Neural cell (in vitro differentiated cells): ENCODE measurements at regions not wholly inside any gene's neighbourhood (a gene's known extent, or its start where the extent isn't known, plus 50 kb on each side); places are given as distances from the start of the nearest gene placed in this dataset.

Experiments
- H2AFZ ChIP-seq: fragments of 200-600, 300-800 bp; sonication (generic), shearing (Covaris generic); 2 replicates; pipeline ENCODE4 v1.6.0; 2014; ENCODE audit warnings: low read depth, mild to moderate bottlenecking, antibody characterized with exemption, low read length, moderate library complexity
- H3F3A ChIP-seq: fragments of 200-600 bp; shearing (Covaris generic); 2 replicates; pipeline ENCODE4 v1.6.1; 2016; ENCODE audit warnings: mild to moderate bottlenecking, moderate library complexity, mixed read lengths, antibody characterized with exemption, low read length; ENCODE audit not compliant: insufficient read depth, poor library complexity, severe bottlenecking
- H3K27ac ChIP-seq: fragments of 200-600, 300-800 bp; sonication (generic), shearing (Covaris generic); 2 replicates; pipeline ENCODE4 v1.5.1; 2014; ENCODE audit warnings: mild to moderate bottlenecking, low read length, moderate library complexity
- H3K27me3 ChIP-seq: fragments of 300-800, 200-600 bp; sonication (generic), shearing (Covaris generic); 2 replicates; pipeline ENCODE4 v1.6.0; 2014; ENCODE audit warnings: mild to moderate bottlenecking, low read depth, low read length, moderate library complexity; ENCODE audit not compliant: insufficient read depth
- H3K36me3 ChIP-seq: fragments of 300-800, 200-600 bp; sonication (generic), shearing (Covaris generic); 2 replicates; pipeline ENCODE4 v1.5.1; 2014; ENCODE audit warnings: mild to moderate bottlenecking, antibody characterized with exemption, low read length, moderate library complexity; ENCODE audit not compliant: insufficient read depth
- H3K4me2 ChIP-seq: fragments of 300-800, 200-600 bp; sonication (generic), shearing (Covaris generic); 2 replicates; pipeline ENCODE4 v1.6.0; 2014; ENCODE audit warnings: mild to moderate bottlenecking, low read length
- H3K4me3 ChIP-seq: fragments of 300-800, 200-600 bp; sonication (generic), shearing (Covaris generic); 2 replicates; pipeline ENCODE4 v1.5.1; 2014; ENCODE audit warnings: mild to moderate bottlenecking, low read length, moderate library complexity
- H3K79me2 ChIP-seq: fragments of 200-600 bp; shearing (Covaris generic); replicated peaks from 2 replicates; pipeline ENCODE4 v1.6.0; 2014; ENCODE audit warnings: mild to moderate bottlenecking, low read length, moderate library complexity; ENCODE audit not compliant: insufficient read depth
- H3K9ac ChIP-seq: fragments of 300-800, 200-600 bp; sonication (generic), shearing (Covaris generic); 2 replicates; pipeline ENCODE4 v1.6.1; 2016; ENCODE audit warnings: mild to moderate bottlenecking, low read length, mixed read lengths
- H3K9me2 ChIP-seq: fragments of 200-600 bp; shearing (Covaris generic); 2 replicates; pipeline ENCODE4 v1.6.1; 2016; ENCODE audit warnings: mild to moderate bottlenecking, low read length, mixed read lengths; ENCODE audit not compliant: insufficient read depth
- H3K9me3 ChIP-seq: fragments of 200-600, 300-800 bp; sonication (generic), shearing (Covaris generic); 2 replicates; pipeline ENCODE4 v1.6.1; 2016; ENCODE audit warnings: mild to moderate bottlenecking, mixed run types, low read length, moderate library complexity, mixed read lengths
- H4K20me1 ChIP-seq: fragments of 200-600 bp; shearing (Covaris generic); 2 replicates; pipeline ENCODE4 v1.6.1; 2016; ENCODE audit warnings: mild to moderate bottlenecking, mixed run types; ENCODE audit not compliant: insufficient read depth
- EP300 ChIP-seq: fragments of 450-650 bp; conservative IDR thresholded peaks from 2 replicates; pipeline ENCODE4 v1.6.1; 2014; ENCODE audit warnings: antibody characterized with exemption, mild to moderate bottlenecking, moderate library complexity; ENCODE audit not compliant: poor library complexity, severe bottlenecking
- EZH2 ChIP-seq: fragments of 200-600, 300-800 bp; shearing (Covaris generic), sonication (generic); IDR thresholded peaks from 2 replicates; pipeline ENCODE4 v1.6.1; 2014; ENCODE audit warnings: antibody characterized with exemption, low read length, borderline replicate concordance, mild to moderate bottlenecking; ENCODE audit not compliant: insufficient read depth, poor library complexity, severe bottlenecking
- MXI1 ChIP-seq: fragments of 450-650 bp; conservative IDR thresholded peaks from 2 replicates; pipeline ENCODE4 v1.6.1; 2014; ENCODE audit warnings: antibody characterized with exemption, mild to moderate bottlenecking; ENCODE audit not compliant: poor library complexity, severe bottlenecking
- POLR2AphosphoS5 ChIP-seq: IDR thresholded peaks from 2 replicates; pipeline ENCODE4 v1.6.1; 2012
- RAD21 ChIP-seq: fragments of 450-650 bp; conservative IDR thresholded peaks from 2 replicates; pipeline ENCODE4 v1.6.1; 2014; ENCODE audit warnings: antibody characterized with exemption, mild to moderate bottlenecking, moderate library complexity
- SMC3 ChIP-seq: fragments of 450-650 bp; conservative IDR thresholded peaks from 2 replicates; pipeline ENCODE4 v1.6.1; 2014; ENCODE audit warnings: antibody characterized with exemption, mild to moderate bottlenecking, moderate library complexity; ENCODE audit not compliant: poor library complexity
- TAF1 ChIP-seq: IDR thresholded peaks from 2 replicates; pipeline ENCODE4 v1.6.1; 2012; ENCODE audit warnings: low read depth
- TF ChIP-seq, protein P1 (sequence below): IDR thresholded peaks from 2 replicates; pipeline ENCODE4 v1.6.1; 2012; ENCODE audit warnings: borderline replicate concordance
- TF ChIP-seq, protein P2 (sequence below): fragments of 450-650 bp; IDR thresholded peaks from 2 replicates; pipeline ENCODE4 v1.5.1; 2014; ENCODE audit warnings: antibody characterized with exemption, mild to moderate bottlenecking, moderate library complexity; ENCODE audit not compliant: poor library complexity, severe bottlenecking

DNA sequence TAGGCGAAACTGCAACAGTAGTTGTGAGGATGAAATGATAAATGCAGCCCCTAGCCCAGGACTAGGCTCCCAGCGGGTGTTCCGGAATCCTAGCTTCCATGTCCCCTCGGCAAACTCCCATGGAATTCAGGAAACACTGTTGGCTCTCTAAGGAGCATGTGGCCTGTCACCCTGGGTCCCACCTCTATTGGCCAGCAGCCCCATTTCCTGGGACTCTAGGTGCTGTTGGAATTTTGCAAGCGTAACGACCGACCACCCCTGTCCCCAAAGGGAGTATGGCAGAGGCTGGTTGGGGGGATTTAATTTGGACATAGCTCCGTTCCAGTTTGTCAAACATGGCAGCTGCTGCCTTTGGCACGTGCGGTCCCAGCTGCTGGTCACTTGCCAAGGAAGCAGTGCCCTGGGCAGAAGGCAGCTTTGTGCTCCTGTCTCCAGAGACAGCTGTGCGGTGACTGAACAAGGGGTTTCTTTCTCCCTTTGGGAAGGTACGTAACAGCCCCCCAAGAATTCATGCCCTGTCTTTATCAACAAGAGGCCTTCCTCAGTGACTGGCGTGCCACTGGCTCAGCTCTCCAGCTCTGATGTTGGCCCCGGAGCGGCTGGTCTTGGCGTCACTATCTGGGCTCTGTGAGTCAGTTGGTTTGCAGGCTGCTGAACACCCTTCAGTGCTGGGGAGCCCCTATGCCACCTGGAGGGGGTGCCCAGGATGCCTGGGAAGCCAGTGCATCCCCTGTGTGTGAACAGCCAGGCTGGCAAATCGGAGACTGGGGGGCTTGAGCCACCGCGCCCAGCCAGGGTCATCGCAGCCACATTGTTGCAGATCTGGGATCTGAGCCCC lies 235.2 kb upstream of the TNRC6C start:
- H3K4me2 ChIP-seq, result no peak overlapping the region
- no peak overlapping the region for H2AFZ ChIP-seq
- H3K27ac ChIP-seq, result no peak overlapping the region
- no peak overlapping the region for H3K4me3 ChIP-seq
- no peaks in the 10 kb centered on the region for H3F3A ChIP-seq
- TF ChIP-seq RAD21, result no peak
- no peak for TF ChIP-seq TAF1
- TF ChIP-seq POLR2AphosphoS5, result no peak
- TF ChIP-seq SMC3, result no peak
- TF ChIP-seq, protein P1, sequence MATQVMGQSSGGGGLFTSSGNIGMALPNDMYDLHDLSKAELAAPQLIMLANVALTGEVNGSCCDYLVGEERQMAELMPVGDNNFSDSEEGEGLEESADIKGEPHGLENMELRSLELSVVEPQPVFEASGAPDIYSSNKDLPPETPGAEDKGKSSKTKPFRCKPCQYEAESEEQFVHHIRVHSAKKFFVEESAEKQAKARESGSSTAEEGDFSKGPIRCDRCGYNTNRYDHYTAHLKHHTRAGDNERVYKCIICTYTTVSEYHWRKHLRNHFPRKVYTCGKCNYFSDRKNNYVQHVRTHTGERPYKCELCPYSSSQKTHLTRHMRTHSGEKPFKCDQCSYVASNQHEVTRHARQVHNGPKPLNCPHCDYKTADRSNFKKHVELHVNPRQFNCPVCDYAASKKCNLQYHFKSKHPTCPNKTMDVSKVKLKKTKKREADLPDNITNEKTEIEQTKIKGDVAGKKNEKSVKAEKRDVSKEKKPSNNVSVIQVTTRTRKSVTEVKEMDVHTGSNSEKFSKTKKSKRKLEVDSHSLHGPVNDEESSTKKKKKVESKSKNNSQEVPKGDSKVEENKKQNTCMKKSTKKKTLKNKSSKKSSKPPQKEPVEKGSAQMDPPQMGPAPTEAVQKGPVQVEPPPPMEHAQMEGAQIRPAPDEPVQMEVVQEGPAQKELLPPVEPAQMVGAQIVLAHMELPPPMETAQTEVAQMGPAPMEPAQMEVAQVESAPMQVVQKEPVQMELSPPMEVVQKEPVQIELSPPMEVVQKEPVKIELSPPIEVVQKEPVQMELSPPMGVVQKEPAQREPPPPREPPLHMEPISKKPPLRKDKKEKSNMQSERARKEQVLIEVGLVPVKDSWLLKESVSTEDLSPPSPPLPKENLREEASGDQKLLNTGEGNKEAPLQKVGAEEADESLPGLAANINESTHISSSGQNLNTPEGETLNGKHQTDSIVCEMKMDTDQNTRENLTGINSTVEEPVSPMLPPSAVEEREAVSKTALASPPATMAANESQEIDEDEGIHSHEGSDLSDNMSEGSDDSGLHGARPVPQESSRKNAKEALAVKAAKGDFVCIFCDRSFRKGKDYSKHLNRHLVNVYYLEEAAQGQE, result no peak
- TF ChIP-seq, protein P2, sequence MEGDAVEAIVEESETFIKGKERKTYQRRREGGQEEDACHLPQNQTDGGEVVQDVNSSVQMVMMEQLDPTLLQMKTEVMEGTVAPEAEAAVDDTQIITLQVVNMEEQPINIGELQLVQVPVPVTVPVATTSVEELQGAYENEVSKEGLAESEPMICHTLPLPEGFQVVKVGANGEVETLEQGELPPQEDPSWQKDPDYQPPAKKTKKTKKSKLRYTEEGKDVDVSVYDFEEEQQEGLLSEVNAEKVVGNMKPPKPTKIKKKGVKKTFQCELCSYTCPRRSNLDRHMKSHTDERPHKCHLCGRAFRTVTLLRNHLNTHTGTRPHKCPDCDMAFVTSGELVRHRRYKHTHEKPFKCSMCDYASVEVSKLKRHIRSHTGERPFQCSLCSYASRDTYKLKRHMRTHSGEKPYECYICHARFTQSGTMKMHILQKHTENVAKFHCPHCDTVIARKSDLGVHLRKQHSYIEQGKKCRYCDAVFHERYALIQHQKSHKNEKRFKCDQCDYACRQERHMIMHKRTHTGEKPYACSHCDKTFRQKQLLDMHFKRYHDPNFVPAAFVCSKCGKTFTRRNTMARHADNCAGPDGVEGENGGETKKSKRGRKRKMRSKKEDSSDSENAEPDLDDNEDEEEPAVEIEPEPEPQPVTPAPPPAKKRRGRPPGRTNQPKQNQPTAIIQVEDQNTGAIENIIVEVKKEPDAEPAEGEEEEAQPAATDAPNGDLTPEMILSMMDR, result no peak
- no peak for TF ChIP-seq MXI1
- no peak for TF ChIP-seq EZH2
- TF ChIP-seq EP300, result no peak
- peaks cover 7% of the 10 kb centered on the region for H3K27me3 ChIP-seq
- no peaks in the 10 kb centered on the region for H3K36me3 ChIP-seq
- H3K9me2 ChIP-seq, result no peaks in the 10 kb centered on the region
- no peaks in the 10 kb centered on the region for H4K20me1 ChIP-seq
- no peaks in the 10 kb centered on the region for H3K79me2 ChIP-seq
- H3K9me3 ChIP-seq, result no peaks in the 10 kb centered on the region
- no peak overlapping the region for H3K9ac ChIP-seq

DNA sequence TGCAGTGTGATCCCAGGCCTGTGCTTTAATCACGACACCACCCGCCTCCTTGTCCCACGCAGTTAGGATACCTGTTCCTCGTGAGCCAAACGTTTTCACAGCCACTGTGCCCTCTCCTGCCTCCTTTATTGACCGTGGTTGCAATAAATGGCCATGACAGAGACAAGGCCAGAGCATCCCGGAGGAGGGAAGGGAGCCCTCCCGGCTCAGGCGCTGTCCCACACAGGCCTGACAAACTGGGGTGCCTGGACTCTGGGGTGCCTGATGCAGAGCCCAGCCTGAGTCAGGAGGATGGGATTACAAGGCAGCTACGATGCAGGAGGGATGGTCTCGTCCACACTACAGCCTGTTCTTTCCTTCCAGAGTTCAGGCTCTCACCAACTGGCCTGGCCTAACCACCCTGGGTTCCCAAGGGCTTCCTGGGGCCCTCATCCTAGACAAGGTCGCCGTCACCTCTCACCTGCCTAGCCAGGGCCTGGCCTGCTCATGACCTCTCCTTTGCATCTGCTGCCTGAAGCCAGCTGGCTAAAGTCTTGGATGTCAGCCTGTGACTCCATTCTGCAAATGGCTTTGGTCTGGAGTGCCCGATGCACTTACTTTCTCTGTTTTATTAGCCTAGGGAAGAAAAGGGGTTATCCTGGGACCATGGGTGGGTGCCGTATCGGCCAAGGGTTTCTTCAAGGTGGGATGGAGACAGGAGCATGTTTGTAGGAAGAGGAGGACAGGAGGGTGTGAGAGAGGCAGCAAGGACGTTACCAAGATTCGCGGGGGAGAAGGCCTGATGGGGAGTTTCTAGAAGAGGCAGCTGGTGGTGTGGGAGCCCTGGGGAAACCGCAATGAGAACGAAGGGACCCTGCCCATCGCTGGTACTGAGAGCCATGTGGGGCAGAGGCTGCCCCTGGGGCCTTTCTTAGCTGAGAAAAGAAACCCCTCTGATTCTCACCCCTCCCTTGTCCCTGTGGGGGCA lies 234.3 kb upstream of the TNRC6C start:
- no peak overlapping the region for H3K4me3 ChIP-seq
- no peaks in the 10 kb centered on the region for H3K36me3 ChIP-seq
- peaks cover 4% of the 10 kb centered on the region for H3K27me3 ChIP-seq
- H3K9ac ChIP-seq, result no peak overlapping the region
- H2AFZ ChIP-seq, result no peak overlapping the region
- no peaks in the 10 kb centered on the region for H3F3A ChIP-seq
- no peaks in the 10 kb centered on the region for H3K9me2 ChIP-seq
- no peaks in the 10 kb centered on the region for H3K79me2 ChIP-seq
- no peak overlapping the region for H3K27ac ChIP-seq
- no peaks in the 10 kb centered on the region for H4K20me1 ChIP-seq
- H3K4me2 ChIP-seq, result no peak overlapping the region
- no peaks in the 10 kb centered on the region for H3K9me3 ChIP-seq
- TF ChIP-seq RAD21 (no peak), POLR2AphosphoS5 (no peak), EZH2 (no peak), TAF1 (no peak)
- TF ChIP-seq, protein P2, result no peak
